ENCODE measurements at regions not wholly inside any gene's neighbourhood (a gene's known extent, or its start where the extent isn't known, plus 50 kb on each side); places are given as distances from the start of the nearest gene placed in this dataset.

- DNase-seq = no peak
These were observed 534.0 kb upstream of the JARID2 start for GRCh38 chr6:14711704-14712379.

GRCh38 chr6:14713008-14713960 lies 532.6 kb upstream of the JARID2 start:
- DNase-seq = no peak

- no peak for DNase-seq
These were observed 531.8 kb upstream of the JARID2 start for GRCh38 chr6:14713966-14714631.

GRCh38 chr6:14715076-14715475 lies 530.8 kb upstream of the JARID2 start:
- no peak for DNase-seq

GRCh38 chr6:14716499-14717146 lies 529.2 kb upstream of the JARID2 start:
- no peak for DNase-seq

- DNase-seq = no peak
These were observed 528.6 kb upstream of the JARID2 start for GRCh38 chr6:14717307-14717706.

- DNase-seq = no peak
These were observed 527.0 kb upstream of the JARID2 start for GRCh38 chr6:14718861-14719260.

- DNase-seq = no peak
These were observed 526.6 kb upstream of the JARID2 start for GRCh38 chr6:14719270-14719669.

- DNase-seq = no peak
These were observed 525.3 kb upstream of the JARID2 start for GRCh38 chr6:14720411-14721102.

GRCh38 chr6:14721103-14721758 lies 524.6 kb upstream of the JARID2 start:
- no peak for DNase-seq

- DNase-seq = no peak
These were observed 523.8 kb upstream of the JARID2 start for GRCh38 chr6:14722001-14722562.

GRCh38 chr6:14722704-14723103 lies 523.2 kb upstream of the JARID2 start:
- DNase-seq = no peak

- no peak for DNase-seq
These were observed 522.3 kb upstream of the JARID2 start for GRCh38 chr6:14723535-14724086.

GRCh38 chr6:14724549-14724948 lies 521.3 kb upstream of the JARID2 start:
- DNase-seq = no peak

- no peak for DNase-seq
These were observed 518.9 kb upstream of the JARID2 start for GRCh38 chr6:14726816-14727493.

GRCh38 chr6:14727494-14728395 lies 518.1 kb upstream of the JARID2 start:
- no peak for DNase-seq

GRCh38 chr6:14728396-14729024 lies 517.4 kb upstream of the JARID2 start:
- DNase-seq = no peak

- DNase-seq = peak; percentile 76
These were observed 516.6 kb upstream of the JARID2 start for GRCh38 chr6:14729129-14729871.

All from eye (tissue), 1 donor.